Kidney (tissue), 13 donors: ENCODE measurements at regions not wholly inside any gene's neighbourhood (a gene's known extent, or its start where the extent isn't known, plus 50 kb on each side); places are given as distances from the start of the nearest gene placed in this dataset.

Source experiments
- DNase-seq, 5 donors: peaks; one replicate each; pipeline ENCODE4 v3.0.0-alpha.2; 2013 to 2020
- FAIRE-seq: peaks from 2 replicates; lab custom pipeline; 2012; peaks lifted over from hg19 to GRCh38; lab: Jason Lieb, UNC
- H3K27ac ChIP-seq, 2 donors: one replicate each; pipeline ENCODE4 v1.7.0; 2013; ENCODE audit warnings: low read depth in 2 of 2, low read length in 2 of 2, inconsistent platforms in 1 of 2
- H3K27me3 ChIP-seq: one replicate; pipeline ENCODE4 v1.7.1; 2013; ENCODE audit warnings: low read length, inconsistent platforms; ENCODE audit not compliant: control insufficient read depth, insufficient read depth
- H3K36me3 ChIP-seq, 3 donors: one replicate each; pipeline versions ENCODE4 v1.7.0 to v1.7.1; 2013; ENCODE audit warnings: low read length in 3 of 3, control low read depth in 1 of 3, inconsistent platforms in 1 of 3; ENCODE audit not compliant: insufficient read depth in 3 of 3, control insufficient read depth in 2 of 3
- H3K4me1 ChIP-seq, 3 donors: one replicate each; pipeline versions ENCODE4 v1.7.0 to v1.7.1; 2013; ENCODE audit warnings: low read length in 3 of 3, inconsistent platforms in 1 of 3, low read depth in 1 of 3; ENCODE audit not compliant: control insufficient read depth in 2 of 3, insufficient read depth in 2 of 3
- H3K4me3 ChIP-seq, 3 donors: one replicate each; pipeline versions ENCODE4 v1.7.0 to v1.8.1; 2013; ENCODE audit warnings: low read length in 3 of 3, control low read depth in 1 of 3, inconsistent platforms in 1 of 3
- H3K9ac ChIP-seq, 3 donors: one replicate each; pipeline versions ENCODE4 v1.7.0 to v1.7.1; 2013; ENCODE audit warnings: low read length in 3 of 3, control low read depth in 1 of 3, inconsistent platforms in 1 of 3
- H3K9me3 ChIP-seq, 3 donors: one replicate each; pipeline versions ENCODE4 v1.7.0 to v1.7.1; 2013; ENCODE audit warnings: low read length in 3 of 3, control low read depth in 1 of 3, inconsistent platforms in 1 of 3; ENCODE audit not compliant: control insufficient read depth in 2 of 3, insufficient read depth in 1 of 3
- intact Hi-C: fragments of 100-400 bp; cut with DNase I; formaldehyde crosslinking; loops from one replicate; pipeline ENCODE4 v1.11.1; 2022
- TF ChIP-seq, protein P1 (sequence below): IDR thresholded peaks from 3 replicates; pipeline ENCODE4 v1.5.1; 2012; ENCODE audit warnings: mild to moderate bottlenecking, moderate library complexity, borderline replicate concordance; ENCODE audit not compliant: insufficient read depth; ENCODE audit errors: extremely low read depth
- donor health status: control.
- donor health status: control.
- donor health status: control.
- donor health status: control.
- donor health status: control.
- donor health status: DM: yes; HTN: yes; CAD: no.
- donor health status: Normal renal cell carcinoma (clear cell type).

DNA sequence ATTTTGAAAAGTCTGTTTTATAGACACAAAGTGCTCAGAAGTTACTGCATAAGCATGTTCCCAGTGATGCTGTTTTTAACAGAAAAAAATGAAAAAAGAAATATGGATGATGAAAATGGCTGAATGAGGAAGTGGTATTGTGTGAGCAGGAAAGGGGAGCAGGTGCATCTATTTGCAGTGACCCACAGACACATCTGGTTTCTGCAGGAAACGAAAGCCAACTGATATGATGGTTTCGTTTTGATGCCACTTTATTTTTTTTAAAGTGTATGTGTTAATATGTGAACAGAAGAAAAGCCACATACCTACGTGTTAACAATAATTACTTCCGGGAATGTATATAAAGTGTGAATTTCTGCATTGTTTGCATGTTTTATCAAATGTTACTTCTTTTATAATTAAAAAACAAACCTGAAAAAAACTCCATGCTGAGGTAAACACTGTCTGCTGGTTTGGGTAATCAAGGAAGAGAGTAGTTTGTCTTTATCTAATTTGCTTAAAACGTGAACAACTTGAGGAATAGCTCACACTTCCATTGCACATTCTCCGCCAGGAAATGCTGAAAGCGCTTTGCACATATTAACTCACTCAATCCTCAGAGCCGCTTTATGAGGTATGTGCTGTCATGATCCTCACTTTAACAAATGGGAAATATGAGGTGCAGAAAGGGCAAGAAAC, 1335.9 kb downstream of the TBC1D22A start:
- TF ChIP-seq, protein P1, sequence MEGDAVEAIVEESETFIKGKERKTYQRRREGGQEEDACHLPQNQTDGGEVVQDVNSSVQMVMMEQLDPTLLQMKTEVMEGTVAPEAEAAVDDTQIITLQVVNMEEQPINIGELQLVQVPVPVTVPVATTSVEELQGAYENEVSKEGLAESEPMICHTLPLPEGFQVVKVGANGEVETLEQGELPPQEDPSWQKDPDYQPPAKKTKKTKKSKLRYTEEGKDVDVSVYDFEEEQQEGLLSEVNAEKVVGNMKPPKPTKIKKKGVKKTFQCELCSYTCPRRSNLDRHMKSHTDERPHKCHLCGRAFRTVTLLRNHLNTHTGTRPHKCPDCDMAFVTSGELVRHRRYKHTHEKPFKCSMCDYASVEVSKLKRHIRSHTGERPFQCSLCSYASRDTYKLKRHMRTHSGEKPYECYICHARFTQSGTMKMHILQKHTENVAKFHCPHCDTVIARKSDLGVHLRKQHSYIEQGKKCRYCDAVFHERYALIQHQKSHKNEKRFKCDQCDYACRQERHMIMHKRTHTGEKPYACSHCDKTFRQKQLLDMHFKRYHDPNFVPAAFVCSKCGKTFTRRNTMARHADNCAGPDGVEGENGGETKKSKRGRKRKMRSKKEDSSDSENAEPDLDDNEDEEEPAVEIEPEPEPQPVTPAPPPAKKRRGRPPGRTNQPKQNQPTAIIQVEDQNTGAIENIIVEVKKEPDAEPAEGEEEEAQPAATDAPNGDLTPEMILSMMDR: no peak
- Histone ChIP-seq H3K9me3 (no peaks in the 10 kb centered on the region), H3K27me3 (no peaks in the 10 kb centered on the region), H3K9ac (no peak overlapping the region), H3K36me3 (no peaks in the 10 kb centered on the region), H3K4me1 (no peaks in the 10 kb centered on the region), H3K27ac (no peak overlapping the region), H3K4me3 (no peak overlapping the region)
- DNase-seq: no peak
- no peak for FAIRE-seq
- intact Hi-C loops: no loop called here

DNA sequence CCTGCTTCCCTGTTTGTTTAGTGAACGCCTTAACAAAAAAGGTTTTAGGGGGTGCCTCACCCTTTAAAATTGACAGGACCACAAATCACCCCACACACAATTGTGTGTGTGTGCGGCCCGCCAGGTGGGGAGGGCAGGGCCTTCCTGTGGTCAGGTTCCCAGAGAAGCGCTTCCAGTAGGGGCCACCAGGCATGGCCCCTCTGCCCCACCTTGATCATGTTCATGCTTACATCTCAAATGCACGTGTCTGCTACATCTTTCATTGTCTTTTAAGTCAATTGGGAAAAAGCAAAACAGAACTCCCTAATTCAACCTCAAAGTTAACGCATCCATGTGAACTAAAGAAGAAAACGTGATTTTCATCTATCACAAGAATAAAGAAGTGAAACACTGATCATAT, 1335.3 kb downstream of the TBC1D22A start:
- Histone ChIP-seq H3K27ac (no peak overlapping the region), H3K36me3 (no peaks in the 10 kb centered on the region), H3K27me3 (no peaks in the 10 kb centered on the region), H3K4me3 (no peak overlapping the region), H3K9me3 (no peaks in the 10 kb centered on the region), H3K9ac (no peak overlapping the region), H3K4me1 (no peaks in the 10 kb centered on the region)
- FAIRE-seq (no peak), DNase-seq (no peak)
- TF ChIP-seq, protein P1: no peak
- intact Hi-C loops: no loop called here

DNA sequence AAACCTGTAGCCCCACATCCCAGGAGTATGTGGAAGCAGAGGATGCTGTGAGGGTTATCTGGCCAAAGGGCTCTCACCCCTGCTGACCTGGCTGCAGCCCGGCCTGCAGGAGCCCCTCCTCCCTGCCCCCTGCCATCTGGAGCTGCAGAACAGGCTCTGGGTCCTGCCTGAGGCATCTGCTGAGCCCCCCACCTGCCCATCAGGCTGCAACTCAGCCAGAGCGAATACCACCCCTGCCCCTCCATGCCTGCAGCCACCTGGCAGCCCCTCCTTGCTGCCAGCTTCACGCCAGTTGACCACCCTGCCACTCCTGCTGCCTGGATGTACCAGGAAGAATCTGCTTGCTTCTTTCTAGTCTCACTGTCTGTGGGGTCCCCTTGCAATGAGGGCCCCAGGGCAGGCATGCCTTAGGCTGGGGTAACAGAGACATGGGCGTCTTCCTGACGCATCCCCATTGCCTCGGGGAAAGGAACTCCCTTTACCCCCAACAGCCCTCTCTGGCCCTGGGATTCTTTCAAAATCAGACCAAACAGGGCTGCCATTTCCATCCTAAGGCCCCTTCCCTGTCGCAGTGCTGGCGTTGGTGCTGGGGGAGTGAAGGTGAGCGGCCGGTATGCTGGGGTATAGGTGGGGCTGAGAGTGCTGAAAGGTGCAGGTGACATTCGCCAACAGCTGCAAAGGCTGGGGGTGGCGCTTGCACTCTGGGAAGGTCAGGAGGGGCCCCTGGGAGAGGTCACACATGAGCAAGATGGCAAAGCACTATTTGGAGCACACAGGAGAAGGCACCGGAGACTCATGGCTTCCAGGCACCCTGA, 1334.6 kb downstream of the TBC1D22A start:
- no peak overlapping the region for H3K27ac ChIP-seq
- no peaks in the 10 kb centered on the region for H3K36me3 ChIP-seq
- intact Hi-C loops: no loop called here
- peak in 1 of 5 donors; percentile 21 for DNase-seq
- no peaks in the 10 kb centered on the region for H3K9me3 ChIP-seq
- no peak for FAIRE-seq
- H3K27me3 ChIP-seq: no peaks in the 10 kb centered on the region
- H3K4me1 ChIP-seq: no peaks in the 10 kb centered on the region
- H3K9ac ChIP-seq: no peak overlapping the region
- TF ChIP-seq, protein P1: no peak
- H3K4me3 ChIP-seq: no peak overlapping the region
